Stimulated activated CD4-positive, alpha-beta T cell treated with anti-CD3 and anti-CD28 coated beads, Interleukin-15, amount 100 ng/mL, for 24 hours (primary cell): ENCODE measurements at regions not wholly inside any gene's neighbourhood (a gene's known extent, or its start where the extent isn't known, plus 50 kb on each side); places are given as distances from the start of the nearest gene placed in this dataset.
"Not testable (repeated sequence)": the region's sequence is repeated elsewhere in the genome, so short reads cannot be mapped to it uniquely, and the experiment has no call there.

Experiments
- DNase-seq: peaks from one replicate; pipeline ENCODE4 v3.0.0-alpha.2; 2020

DNA sequence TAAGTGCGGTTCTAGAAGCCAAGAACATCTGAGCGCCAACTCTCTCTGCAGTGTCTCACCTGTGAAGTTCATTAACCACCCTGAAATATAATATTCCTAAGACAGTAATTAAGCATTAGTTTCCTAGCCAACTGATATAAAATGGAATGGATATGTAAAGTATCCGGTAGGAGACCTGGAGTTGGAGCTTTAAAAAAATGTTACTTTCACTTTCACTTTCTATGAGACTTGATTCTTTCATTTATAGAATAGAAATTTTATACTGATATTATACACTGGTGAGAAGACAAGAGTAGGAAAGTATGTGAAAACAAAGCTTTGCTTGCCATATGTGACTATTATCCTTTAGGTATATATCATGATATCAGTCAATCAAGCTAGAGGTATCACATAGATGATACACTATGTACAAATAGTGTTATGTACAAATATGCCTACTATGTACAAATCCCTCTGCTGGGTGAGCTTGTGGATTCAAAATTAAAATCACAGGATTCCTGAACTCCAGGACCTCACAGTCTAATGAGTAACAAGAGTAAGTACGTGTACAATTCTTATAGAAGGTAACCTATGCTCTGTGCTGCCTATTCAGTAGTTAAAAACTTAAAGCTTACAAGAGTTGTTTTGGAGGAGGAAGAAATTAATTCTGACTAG is 934.2 kb downstream of the TTLL7 start:
- DNase-seq, result no peak

DNA sequence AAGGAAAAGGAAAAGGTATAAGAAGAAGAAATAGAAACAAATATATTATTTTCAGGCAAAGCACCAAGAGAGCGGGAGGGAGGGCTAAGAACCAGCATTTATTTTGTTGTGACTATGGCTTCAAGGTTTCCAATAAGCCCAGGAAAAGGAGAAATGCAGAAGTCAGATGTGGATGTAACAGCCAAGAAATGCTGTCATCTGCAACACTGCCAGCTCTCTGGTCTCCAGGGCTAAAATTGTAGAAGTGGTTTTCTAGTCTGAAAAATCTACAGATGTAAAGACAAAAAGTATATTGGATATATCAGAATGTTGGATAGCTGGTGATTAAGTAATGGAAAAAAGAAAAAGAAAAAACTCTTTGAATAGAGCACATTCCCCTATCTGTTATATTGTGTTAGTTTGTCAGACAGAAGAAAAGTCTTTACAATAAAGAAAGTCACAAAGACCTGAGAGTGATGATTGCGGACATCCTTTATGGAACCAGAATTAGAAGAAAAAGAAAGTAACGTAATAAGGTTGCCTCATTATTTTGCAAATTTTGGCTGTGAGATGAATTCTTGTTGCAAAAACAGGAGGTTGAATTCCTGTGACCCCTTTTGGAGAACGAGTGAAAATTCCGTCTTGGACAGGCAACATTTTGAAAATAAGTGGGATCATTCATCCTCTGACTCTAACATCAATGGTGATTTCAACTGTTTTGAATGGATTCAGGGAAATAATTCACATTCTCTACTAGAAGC is 938.1 kb downstream of the TTLL7 start:
- no peak for DNase-seq

- DNase-seq, result no peak
Observed at GRCh38 chr1:83060221-83060620, 938.7 kb downstream of the TTLL7 start.

- no peak for DNase-seq
Observed at GRCh38 chr1:83058327-83058726, 940.6 kb downstream of the TTLL7 start.

DNA sequence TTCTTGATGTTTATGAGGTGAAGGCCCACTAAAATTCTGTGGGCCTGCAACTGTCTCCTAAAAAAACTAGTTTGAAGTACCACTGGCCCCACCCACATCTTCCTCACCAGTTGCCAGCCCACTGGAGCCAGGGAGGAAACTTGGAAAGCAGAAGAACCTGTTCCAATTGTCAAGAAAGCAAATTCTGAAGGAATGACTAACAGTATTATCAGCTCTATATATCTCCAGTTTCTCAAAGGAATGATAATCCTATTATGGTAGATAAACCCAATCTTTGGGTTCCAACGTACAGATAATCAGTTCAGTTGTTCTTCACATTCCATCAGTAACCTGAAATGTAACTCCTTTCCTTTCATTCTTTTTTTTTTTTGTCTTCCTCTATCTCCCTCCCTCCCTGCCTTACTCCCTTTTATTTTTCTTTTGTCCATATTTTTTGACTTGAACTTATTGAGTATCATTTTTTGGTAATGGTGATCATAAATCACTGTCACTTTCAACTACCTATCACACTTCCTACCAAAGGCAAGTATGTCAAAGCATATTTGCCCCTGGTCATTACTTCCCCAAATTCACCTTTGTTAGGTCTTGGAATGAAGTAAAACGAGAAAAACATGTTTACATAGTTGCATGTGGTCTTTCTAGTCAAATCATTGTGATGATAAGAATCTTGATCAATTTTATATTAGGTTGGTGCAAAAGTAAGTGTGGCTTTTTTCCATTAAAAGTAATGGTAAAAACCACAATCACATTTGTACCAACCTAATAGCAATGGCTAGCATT is 943.4 kb downstream of the TTLL7 start:
- no peak for DNase-seq

DNA sequence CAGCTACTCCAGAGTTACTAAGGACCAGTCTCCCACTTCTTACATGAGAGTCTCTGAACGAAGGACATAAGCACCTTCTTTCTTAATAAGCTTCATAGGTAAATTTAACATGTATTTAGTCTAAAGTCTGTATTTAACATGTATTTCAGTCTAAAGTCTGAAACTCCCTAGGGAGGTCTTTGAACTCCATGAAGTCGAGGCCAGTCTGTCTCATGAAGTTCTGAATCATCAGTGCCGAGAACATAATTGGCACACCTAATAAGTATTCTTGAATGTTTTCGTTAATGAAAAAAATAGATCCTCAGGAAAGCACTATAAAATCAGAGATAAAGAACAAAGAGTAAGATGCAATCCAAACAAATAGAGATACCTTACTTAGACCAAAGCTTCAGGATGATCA is 945.5 kb downstream of the TTLL7 start:
- no peak for DNase-seq

DNA sequence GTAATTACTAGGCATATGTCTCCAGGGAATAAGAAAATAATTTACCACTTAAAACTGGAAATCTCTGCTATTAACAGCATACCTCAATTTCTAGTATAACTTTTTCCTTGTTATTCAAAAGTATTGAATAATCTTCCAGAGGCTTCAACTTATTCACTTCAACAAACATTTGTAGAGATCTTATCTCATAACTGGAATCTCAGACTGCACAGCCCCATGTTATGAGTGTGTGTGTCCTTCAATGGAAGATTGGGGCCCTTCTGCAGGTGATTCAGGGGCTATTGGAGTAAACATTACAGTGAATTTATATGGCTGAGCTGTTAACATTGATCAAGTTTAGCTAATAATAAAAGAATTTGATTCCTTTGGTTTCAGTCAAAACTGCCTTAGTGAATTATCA is 946.1 kb downstream of the TTLL7 start:
- no peak for DNase-seq

DNA sequence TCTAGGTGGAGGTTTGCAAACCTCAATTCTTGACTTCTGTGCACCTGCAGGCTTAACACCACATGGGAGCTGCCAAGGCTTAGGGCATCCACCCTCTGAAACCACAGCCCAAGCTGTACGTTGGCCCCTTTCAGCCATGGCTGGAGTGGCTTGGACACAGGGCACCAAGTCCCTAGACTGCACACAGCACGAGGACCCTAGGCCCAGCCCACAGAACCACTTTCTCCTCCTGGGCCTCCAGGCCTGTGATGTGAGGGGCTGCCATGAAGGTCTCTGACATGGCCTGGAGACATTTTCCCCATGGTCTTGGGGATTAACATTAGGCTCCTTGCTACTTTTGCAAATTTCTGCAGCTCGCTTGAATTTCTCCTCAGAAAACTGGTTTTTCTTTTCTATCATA is 947.9 kb downstream of the TTLL7 start:
- not testable (repeated sequence) for DNase-seq

- no peak for DNase-seq
Observed at GRCh38 chr1:83043244-83043643, 955.7 kb downstream of the TTLL7 start.

DNA sequence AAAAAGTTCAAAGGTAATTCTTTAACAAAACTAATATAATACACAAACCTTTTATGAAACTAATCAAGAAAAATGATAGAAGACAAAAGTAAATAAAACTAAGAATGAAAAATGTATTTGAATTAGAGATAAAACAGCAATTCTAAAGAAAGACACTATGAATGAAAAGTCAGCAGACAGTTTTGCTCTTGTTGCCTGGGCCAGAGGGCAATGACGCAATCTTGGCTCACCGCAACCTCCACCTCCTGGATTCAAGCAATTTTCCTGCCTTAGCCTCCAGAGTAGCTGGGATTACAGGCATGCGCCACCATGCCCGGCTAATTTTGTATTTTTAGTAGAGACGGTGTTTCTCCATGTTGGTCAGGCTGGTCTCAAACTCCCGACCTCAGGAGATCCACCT is 959.8 kb downstream of the TTLL7 start:
- not testable (repeated sequence) for DNase-seq

DNA sequence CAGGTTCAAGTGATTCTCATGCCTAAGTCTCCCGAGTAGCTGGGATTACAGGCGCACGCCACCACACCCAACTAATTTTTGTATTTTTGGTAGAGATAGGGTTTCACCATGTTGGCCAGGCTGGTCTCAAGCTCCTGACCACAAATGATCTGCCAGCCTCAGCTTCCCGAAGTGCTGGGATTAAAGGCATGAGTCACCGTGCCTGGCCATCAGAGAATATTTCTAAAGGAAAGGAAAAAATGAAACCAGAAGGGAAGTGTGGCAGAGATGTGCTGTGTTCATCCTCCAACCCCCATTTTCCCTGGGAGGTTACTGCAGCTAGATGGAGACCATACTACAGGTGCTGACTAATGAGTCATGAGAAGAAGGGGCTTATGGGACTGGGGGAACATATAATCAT is 964.1 kb downstream of the TTLL7 start:
- no peak for DNase-seq

- DNase-seq, result no peak
Observed at GRCh38 chr1:83033682-83034081, 965.2 kb downstream of the TTLL7 start.

GRCh38 chr1:83029916-83030315 is 969.0 kb downstream of the TTLL7 start:
- no peak for DNase-seq

DNA sequence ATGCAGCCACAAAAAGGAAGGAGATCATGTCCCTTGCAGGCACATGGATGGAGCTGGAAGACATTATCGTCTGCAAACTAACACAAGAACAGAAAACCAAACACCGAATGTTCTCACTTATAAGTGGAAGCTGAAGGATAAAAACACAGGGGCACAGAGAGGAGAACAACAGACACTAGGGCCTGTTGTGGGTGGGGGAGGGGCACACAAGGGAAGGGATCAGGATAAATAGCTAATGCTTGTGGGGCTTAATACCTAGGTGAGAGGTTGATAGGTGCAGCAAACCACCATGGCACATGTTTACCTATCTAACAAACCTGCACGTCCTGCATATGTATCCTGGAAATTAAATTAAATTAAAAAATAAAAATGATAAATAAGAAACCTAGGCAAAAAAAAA is 969.9 kb downstream of the TTLL7 start:
- no peak for DNase-seq

DNA sequence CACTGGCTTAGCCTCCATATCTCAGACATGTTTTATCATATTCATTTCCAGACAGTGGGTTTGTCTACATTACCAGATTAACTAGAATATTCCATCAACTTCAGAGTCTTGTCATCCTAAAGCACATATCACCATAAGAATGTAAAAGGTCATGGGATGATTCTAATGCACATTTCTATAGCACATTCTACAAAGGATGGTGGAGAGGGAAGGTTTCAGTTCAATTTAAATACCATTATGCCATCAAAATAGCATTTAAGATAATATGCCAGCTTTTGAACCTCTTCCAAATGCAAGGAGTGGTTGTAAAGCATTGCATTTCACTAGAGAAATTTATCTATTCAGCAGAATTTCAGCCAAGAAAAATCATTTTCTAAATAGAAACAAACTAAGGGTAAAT is 970.5 kb downstream of the TTLL7 start:
- no peak for DNase-seq

DNA sequence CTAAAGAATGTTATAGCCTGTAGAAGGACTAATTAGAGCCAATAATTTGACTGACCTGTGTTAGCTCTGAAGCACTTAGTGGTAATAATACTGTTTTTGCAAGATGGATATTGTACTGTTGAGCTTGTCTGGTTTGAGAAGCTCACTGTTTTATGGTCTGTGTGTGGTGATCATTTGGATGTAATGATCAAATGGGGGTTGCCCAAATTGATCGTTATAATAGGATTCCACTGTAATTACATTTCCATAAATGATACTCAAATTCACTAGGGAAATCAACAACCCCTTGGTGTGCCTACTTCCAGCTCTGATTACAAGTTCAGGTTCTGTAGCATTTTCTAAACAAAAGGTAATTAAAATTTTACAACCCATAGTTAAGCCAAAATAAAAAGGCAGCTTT is 971.4 kb downstream of the TTLL7 start:
- no peak for DNase-seq

DNA sequence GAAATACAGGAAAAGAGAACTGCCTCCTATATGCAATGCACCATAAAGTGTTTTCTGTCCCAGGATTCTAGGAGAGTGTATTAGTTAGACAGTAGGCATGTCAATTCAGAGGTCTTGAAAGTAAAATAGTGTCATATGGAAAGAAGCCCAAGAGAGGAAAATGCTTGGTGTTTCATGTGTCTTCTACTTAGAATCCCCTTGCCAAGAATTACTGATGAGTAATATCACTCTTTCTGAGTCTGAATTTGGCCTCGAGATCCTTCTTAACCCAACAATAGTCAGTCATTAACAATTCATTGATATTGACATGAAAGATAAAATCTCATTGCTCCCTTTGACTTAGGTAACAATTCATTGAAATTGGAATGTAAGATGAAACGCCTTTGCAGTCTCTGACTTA is 972.2 kb downstream of the TTLL7 start:
- no peak for DNase-seq

DNA sequence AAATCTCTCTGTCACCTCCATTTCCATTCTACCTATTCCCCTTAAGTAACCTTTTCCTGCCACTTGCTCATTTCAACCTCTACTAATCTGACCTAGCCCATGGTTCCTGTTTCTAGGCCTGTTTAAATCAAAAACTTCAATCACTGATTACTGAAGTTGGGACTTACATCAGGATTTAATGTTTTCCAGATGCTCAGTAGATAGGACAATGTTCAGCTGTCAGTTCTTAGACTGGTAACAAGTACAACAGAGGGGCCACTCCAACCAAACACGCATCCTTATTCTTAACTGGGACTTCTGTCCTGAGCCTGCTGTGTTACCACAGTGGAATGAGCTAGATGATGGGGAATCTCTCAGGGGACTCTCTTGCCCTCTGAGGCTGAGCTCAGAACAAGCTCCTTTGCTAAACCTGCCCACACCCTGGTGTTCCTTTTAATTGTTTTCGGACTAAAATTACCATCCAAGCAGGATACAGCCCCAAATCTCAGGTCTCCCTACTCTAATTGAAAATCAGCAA is 974.6 kb downstream of the TTLL7 start:
- no peak for DNase-seq

GRCh38 chr1:83023212-83023611 is 975.7 kb downstream of the TTLL7 start:
- no peak for DNase-seq

- no peak for DNase-seq
Observed at GRCh38 chr1:83022206-83022605, 976.7 kb downstream of the TTLL7 start.

DNA sequence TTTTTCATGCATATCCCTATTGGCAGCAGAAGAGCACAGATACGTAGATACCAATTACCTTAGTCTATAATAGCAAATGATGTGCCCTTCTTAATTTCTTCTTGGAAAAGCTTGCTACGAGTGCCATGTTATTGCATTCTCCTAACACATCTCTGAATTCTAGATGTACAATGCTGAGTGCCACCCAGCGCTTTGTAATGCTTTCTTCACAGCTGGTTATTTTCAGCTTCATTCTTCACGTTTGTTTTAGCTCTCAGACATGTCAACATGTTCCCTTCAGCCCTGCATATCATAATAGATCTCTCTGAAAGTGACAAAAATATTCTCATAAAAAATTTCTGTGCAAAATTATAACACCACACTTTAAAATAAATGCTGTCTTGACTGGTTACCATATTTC is 981.2 kb downstream of the TTLL7 start:
- DNase-seq, result no peak

DNA sequence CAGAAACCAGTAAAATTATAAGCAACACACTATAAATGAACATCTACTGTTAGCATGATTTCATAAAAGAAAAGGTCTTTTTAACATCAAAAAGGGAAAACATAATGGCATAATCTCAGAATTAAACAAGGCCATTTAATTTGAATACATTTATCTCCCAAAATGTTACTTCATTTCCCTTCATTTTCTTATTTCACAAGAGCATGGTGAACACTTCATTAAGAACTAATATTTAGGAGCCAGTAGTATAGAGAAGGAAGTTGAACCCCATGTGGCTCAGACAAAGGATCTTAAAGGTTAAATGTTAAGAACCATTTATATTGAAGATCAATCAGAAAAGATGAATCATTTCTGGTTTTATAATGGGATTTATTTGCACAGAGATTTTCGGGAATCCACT is 981.7 kb downstream of the TTLL7 start:
- DNase-seq, result no peak

DNA sequence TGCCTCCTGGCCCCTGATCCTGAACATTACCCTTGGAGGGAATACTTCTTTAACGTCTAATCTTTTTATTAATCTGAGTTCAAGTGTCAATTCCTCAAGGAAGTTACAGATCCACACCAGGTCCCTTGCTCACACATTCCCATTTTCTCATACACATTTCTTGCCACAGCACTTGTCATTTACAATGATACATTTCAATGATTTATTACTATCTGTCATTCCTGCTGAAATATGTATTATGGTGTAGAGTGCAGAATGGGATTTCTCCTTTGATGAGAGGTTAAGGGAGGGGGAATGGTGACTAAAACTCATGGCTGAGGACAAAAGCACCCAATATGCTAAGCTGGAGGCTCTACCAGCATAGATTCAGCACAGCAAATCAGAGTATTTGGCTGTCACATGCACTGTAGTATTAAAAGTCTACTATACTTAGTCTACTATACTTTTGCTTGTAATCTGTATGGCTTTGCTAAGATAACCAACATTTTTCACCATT is 982.5 kb downstream of the TTLL7 start:
- DNase-seq, result no peak

GRCh38 chr1:83015163-83015562 is 983.8 kb downstream of the TTLL7 start:
- no peak for DNase-seq
